ENCODE measurements at regions not wholly inside any gene's neighbourhood (a gene's known extent, or its start where the extent isn't known, plus 50 kb on each side); places are given as distances from the start of the nearest gene placed in this dataset.

- no peak for TF ChIP-seq HCFC1 (IDR thresholded peaks at IDR 0.05; ENCODE audit: low read length)
- TF ChIP-seq CTCF (IDR thresholded peaks at IDR 0.05 in 2 of 3, conservative IDR thresholded peaks at IDR 0.05 in 1 of 3; ENCODE audit: control insufficient read depth in 2 of 3, extremely low read depth in 1 of 3, insufficient read depth in 1 of 3, low read depth in 3 of 3, low read length in 3 of 3): no peak
- TF ChIP-seq YBX1 (IDR thresholded peaks at IDR 0.05): no peak
- no peak for TF ChIP-seq DPF2 (IDR thresholded peaks at IDR 0.05)
- TF ChIP-seq EZH2 (IDR thresholded peaks at IDR 0.05; ENCODE audit: borderline replicate concordance, control insufficient read depth, low read depth, low read length): no peak
- TF ChIP-seq ATF2 (IDR thresholded peaks at IDR 0.05; ENCODE audit: low read length): no peak
- TF ChIP-seq POLR2A (IDR thresholded peaks at IDR 0.05; ENCODE audit: low read depth, low read length): no peak
- TF ChIP-seq EP300 (IDR thresholded peaks at IDR 0.05; ENCODE audit: borderline replicate concordance in 1 of 2, control insufficient read depth in 1 of 2, low read depth in 2 of 2, low read length in 2 of 2): no peak
- no peak for TF ChIP-seq YY1 (IDR thresholded peaks at IDR 0.05; ENCODE audit: low read depth, low read length)
- TF ChIP-seq ASH2L (IDR thresholded peaks at IDR 0.05; ENCODE audit: borderline replicate concordance, low read depth): no peak
- no peak for TF ChIP-seq BHLHE40 (IDR thresholded peaks at IDR 0.05; ENCODE audit: borderline replicate concordance in 1 of 2, low read depth in 2 of 2, low read length in 1 of 2)
- TF ChIP-seq BCLAF1 (IDR thresholded peaks at IDR 0.05): no peak
- TF ChIP-seq MAX (IDR thresholded peaks at IDR 0.05; ENCODE audit: low read depth, low read length): no peak
- no peak for TF ChIP-seq RAD51 (IDR thresholded peaks at IDR 0.05)
These were observed 187.6 kb downstream of the BACH1 start for GRCh38 chr21:29486306-29486807.
